ENCODE measurements at regions not wholly inside any gene's neighbourhood (a gene's known extent, or its start where the extent isn't known, plus 50 kb on each side); places are given as distances from the start of the nearest gene placed in this dataset.

DNA sequence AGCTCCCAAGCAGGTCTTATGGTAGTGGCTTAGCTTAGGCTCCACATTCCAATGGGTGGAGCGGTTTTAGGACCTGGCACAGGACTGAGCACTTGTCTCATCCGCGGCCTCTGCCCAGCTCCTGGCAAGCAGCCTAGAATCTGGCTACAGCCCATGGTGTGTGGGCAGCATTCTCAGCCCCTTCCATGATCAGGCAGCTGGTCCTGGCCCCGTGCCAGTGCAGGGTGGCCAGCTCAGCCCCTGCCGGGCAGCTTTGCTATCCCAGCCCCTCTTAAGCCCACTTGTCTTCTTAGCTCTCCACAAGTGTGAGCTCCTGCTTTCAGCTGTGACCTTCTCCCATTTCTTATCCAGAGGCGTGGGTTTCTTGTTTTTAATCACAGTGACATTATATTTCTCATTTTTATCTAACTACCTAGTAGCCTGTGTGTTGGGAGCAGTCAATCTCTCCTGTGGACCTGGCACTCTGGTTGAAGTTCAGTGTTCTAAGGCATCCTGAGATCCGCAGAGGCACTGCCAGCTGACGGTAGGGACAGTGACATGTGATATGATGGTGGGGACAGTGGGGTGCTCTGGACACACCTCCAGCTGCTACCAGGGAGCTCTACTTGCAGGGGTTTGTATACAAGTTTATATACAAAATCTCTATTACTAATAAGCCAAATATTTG, 84.5 kb upstream of the PRNP start:
- DNase-seq (ENCODE audit: low read depth in 4 of 4, low spot score in 3 of 4), result no peak

DNA sequence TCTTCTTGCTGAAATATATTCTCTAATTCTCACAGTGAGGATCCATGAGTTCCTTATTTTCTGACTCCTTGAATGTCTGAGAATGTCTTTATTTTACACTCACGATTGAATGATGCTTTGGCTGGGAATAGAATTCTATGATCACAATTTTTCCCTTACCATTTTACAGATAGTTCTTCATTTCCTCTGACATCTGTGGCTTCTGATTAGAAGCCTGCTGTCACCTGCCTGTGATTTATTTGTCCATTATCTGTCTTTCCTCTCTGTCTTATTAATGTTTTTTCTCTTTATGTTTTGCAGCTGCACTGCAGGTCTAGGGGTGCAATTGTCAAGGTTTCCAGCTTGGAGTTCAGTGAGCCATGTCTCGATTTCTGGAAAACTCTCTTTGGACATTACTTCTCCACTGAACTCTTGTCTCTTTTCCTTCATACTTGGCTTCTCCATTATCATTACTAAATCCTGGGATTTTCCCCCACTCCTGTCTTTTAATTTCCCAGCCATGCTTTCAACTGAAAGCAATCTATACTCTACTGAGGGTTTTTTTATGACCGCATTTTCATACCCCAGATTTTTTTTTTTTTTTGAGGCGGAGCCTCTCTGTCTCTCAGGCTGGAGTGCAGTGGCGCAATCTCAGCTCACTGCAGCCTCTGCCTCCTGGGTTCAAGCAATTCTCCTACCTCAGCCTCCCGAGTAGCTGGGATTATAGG, 85.8 kb upstream of the PRNP start:
- DNase-seq (ENCODE audit: low read depth in 4 of 4, low spot score in 3 of 4), result no peak

DNA sequence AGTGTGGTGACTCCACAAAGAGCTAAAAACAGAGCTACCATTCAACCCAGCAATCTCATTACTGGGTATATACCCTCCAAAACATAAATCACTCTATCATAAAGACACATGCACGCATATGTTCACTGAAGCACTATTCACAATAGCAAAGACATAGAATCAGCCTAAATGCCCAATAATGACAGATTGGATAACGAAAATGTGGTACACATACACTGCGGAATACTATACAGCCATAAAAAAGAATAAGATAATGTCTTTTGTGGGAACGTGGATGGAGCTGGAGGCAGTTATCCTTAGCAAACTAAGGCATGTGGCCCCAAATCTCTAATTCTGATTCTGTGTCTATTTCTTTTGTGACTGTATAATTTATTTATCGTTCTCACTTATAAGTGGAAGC, 89.0 kb upstream of the PRNP start:
- no peak for DNase-seq (ENCODE audit: low read depth in 4 of 4, low spot score in 3 of 4)

DNA sequence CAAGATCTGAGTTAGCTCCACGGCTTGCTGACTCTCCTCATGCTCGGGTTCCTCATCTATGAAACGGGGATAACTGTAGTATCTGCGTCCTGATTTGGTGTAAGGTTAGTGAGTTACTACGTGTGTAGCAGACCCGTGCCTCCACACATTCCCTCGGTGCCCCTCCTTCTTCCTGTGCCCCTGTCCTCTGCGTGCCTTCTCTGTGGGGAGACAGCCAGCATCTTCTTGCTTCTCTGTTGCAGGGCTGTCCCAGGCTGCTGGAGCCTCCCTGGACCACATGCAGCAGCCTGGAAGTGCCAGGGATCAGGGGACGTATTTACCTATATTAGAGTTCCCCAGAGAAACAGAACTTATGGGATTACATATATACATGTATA, 93.1 kb upstream of the PRNP start:
- no peak for DNase-seq (ENCODE audit: low read depth in 4 of 4, low spot score in 3 of 4)

DNA sequence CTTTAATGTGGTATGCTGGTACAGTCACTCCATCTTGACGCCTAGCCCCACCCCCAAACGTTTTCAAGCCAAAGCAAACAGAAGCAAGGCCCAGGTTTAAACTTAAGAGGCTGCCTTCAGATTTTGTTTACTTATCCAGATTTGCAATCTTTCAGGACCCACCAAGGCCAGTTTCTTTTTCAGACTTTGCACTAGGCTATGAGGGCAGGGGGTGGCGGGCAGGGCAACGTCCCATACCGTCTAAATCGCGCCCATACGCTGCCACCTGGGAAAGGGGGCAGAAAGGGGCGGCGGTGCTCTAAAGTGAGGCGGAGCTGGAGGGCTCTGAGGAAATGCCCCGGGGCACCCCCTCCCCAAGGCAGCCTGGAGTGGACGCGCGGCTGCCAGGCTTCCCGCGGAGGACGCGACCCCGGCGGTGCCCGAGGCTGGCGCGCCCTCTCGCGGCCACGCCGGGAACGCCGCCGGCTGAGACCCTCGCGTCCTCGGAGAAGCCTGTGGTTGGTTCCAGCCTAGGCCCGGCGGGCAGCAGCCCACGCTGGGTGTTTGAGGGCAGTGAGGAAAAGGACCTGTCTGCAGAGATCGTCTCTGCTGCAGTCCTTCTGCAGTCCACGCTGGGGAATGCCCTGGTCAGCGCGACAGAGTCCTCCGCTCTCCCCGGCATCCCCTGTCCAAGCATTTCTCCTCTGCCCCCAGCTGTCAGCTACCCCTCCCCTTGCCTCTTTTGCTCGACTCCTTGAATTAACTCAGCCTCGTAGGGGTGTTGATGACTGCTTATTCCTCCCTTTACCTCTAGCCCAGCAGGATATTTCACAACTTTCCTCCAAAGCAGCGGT, 93.7 kb upstream of the PRNP start:
- peak in 2 of 4 donors; percentile 37 to 47 for DNase-seq (ENCODE audit: low read depth in 4 of 4, low spot score in 3 of 4)

DNA sequence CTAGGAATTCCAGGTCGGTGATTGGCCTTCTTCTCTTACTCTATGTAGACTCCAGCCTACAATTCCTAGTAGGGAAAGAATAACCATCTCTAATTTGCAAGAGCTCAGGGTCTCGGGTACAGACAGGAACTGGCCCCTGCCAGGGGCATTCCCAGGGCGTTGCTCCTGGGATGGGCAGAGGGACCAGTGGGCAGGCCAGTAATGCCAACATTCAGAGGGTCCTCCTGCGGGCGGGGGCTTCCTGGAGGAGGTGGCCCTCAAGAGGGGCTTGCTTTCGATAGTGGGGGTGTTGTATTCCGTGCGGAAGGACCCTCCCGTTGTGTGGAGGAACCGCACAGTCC, 94.3 kb upstream of the PRNP start:
- DNase-seq (ENCODE audit: low read depth in 4 of 4, low spot score in 3 of 4), result no peak

DNA sequence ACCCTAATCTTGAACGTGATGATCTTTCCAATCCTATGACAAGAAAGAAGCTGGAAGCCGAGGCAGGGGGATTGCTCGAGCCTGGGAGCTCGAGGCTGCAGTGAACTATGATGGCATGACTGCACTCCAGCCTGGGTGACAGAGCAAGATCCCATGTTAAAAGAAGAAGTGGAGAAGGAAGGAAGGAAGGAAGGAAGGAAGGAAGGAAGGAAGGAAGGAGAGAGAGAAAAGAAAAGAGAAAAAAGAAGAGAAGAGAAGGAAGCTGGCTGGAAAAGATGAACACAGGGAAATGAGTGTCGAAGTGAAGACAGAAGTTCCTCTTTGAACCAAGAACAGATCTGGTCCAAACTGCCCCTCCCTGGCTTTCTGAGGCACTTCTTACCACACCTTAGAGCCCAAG, 100.5 kb upstream of the PRNP start:
- no peak for DNase-seq (ENCODE audit: low read depth in 4 of 4, low spot score in 3 of 4)

DNA sequence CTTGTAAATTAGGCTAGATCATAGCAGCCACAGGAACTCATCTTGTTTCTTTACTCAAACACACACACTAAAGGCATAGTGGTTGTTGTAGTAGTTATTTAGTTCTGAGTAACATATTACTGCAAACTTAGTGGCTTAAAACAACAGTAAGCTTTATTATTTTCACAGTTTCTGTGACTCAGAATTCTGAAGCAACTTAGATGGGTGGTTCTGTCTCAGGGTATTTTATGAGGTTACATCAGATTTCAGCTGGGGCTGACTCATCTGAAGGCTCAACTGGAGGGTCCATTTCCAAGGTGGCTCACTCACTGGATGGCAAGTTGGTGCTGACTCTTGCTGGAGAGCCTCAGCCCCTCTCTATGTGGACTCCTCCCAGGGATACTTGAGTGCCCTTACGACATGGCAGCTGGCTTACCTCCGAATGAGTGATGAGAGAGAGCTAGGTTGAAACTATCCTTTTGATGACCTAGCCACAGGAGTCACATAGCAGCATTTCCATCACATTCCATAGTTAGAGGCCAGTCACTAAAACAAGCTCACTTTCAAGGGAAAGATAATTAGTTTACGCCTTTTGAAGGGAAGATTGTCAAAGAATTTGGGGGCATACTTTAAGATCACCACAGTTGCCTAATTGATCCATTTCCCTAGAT, 101.0 kb upstream of the PRNP start:
- DNase-seq (ENCODE audit: low read depth in 4 of 4, low spot score in 3 of 4), result no peak

DNA sequence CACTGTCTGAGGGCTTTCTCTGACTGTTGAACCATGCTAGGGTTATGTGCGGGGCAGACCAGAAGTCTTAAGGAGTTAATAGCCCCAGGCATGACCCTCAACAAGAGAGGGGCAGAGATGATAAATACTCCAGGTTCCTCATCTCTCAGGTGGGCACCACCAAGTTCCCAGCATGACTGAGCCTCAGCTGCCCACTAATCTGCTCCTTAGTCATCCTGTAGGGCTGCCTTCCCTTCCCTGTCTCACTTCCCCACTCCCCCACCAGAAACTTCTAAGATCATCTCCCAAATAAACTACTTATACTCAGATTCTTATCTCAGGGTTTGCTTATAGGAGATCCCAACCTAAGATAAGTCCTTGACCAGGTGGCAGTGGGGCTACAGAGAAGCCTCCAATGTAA, 101.7 kb upstream of the PRNP start:
- DNase-seq (ENCODE audit: low read depth in 4 of 4, low spot score in 3 of 4), result no peak

DNA sequence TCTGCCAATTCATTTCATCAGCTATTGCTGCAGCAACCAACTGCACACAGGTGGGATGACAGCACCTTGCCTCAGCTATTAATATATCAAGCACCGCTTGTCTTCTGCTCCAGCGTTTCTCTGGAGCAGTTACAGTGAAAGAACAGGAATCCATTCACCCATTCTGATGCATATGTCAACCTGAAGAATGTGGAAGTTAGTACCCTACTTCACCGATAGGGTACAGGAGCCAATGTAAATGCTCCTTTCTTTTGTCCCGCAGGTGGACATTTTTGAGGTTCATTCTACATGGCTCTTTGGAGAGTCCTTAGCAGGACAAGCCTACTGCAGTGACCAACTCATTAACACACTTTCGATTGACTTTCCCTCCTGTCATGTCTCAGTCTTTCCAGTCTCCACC, 104.4 kb upstream of the PRNP start:
- no peak for DNase-seq (ENCODE audit: low read depth in 4 of 4, low spot score in 3 of 4)

DNA sequence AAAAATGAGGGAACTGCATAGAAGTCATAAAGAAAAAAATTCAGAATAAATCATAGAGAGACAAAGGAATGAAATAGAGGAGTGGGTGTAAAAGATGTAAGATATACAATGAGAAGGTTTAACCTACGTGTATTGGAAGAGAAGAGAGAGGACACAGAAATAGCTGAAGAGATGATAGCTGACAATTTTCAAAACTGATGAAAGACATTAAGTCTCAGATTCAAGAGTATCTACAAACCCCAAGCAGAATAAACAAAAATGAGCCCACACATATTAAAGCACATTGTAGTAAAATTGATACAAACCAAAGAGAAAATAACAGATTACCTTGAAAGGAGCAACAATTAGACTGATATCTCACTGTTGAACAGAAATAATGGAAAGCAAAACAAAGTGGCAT, 107.9 kb upstream of the PRNP start:
- DNase-seq (ENCODE audit: low read depth in 4 of 4, low spot score in 3 of 4), result no peak

DNA sequence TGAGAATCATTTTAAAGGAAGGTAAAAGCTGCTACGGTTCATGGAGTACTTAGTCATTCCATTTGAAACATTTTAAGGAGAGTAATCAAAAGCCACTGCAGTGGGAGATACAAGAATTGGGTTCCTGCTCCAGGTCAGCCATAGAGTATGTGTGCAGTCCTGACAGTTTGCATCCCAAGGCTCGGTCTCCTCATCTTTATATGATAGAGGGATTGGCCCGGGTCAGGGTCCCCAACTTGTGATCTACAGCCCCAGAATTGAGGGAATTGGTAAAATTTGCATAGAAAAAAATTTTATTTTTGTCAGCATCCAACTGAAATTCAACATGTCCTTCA, 111.9 kb upstream of the PRNP start:
- no peak for DNase-seq (ENCODE audit: low read depth in 4 of 4, low spot score in 3 of 4)

DNA sequence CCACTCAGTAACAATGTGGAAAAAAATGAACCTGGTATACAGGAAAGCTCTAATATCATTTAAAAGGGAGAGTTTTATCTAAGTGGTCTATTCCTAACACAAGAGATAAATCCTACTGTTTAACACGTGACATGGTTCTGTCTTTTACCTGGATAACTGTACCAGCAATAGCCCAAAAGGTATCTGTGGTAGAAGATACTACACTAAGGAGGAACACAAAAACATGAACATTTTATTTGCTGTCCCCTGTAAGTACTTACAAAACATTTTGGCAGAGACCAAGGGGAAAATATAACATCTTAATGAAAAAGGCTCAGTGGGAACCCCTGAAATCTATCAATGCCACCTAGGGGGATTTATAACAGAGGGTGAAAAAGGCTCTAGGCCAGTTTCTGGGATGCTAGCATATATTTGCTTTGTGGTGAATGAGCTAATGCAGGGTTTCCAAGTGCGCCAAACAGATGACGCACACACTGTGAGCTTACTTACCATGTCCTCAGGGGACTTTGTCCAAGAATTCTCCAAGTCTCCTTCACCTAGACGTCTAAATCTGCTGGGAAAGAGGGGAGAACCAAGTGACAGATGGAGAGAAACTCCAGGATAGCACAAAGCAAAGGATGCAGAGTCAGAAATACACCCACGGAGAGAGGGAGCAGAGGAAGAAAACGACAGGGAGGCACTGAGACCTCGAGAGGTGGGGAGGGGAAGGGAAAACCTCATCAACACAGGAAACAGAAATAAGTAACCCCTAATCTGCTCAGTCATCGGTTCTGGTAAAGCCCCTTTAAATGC, 112.5 kb upstream of the PRNP start:
- no peak for DNase-seq (ENCODE audit: low read depth in 4 of 4, low spot score in 3 of 4)

DNA sequence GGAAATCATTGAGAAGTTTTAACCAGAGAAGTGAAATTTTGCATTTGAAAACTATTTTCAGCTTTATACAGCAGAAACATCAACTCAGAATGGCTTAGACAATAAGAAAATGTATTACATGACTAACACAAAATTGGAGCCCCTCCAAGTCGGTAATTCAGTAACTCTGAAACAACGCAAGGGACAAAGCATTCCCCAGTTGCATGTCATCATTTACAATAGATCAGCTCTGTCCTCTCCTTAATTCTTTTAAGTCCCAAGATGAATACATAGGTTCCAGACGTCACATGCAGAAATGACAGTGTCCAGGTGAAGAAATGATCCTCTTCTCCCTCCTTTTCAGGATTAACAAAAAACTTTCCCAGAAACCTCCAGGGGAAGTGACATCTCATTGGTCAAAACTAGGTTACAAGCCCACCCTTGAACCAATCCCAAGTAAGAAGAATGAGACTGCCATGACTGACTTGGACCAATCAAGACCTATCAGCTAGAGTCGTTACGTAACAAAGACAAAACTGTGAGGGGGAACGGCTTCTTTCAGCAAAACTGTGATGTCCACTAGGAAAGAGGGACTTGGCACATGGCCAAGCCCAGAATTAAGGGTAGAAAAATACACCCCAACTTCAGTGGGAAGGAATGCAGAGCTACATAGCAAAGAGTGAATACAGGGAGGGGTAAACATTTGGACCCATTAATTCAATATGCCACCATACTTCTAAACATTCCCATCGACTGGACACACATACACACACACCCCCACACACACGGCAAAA, 114.3 kb upstream of the PRNP start:
- no peak for DNase-seq (ENCODE audit: low read depth in 4 of 4, low spot score in 3 of 4)

DNA sequence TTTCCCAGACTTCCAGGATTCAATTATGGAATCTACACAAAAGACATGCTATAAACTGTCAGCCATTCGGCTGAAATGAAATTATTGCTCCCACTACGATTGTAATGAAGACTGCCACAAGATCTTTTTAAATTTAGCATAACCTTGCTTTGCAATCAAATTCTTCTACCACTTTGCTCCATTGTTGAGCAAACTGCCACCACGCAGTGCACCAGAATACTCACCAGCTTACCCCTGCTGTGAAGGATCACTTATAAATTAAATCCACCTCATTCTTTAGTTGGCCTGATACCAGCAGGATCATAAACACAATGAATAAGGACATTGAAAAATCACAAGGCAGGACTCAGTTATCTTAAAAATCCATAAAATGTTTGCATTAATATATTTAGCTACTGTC, 116.4 kb upstream of the PRNP start:
- no peak for DNase-seq (ENCODE audit: low read depth in 4 of 4, low spot score in 3 of 4)

DNA sequence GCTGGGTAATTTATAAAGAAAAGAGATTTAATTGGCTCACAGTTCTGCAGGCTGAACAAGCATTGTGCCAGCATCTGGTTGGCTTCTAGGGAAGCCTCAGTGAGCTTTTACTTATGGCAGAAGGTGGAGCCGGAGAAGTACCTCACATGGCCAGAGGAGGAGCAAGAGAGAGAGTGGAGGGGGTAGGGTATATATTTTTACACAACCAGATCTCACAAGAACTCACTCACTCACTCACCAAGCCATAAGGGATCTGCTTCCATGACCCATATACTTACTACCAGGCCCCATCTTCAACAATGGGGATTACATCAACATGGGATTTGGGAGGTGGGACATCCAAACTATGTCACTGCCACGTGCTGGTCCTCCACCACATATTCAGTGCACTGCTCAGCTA, 117.2 kb upstream of the PRNP start:
- DNase-seq (ENCODE audit: low read depth in 4 of 4, low spot score in 3 of 4), result no peak

DNA sequence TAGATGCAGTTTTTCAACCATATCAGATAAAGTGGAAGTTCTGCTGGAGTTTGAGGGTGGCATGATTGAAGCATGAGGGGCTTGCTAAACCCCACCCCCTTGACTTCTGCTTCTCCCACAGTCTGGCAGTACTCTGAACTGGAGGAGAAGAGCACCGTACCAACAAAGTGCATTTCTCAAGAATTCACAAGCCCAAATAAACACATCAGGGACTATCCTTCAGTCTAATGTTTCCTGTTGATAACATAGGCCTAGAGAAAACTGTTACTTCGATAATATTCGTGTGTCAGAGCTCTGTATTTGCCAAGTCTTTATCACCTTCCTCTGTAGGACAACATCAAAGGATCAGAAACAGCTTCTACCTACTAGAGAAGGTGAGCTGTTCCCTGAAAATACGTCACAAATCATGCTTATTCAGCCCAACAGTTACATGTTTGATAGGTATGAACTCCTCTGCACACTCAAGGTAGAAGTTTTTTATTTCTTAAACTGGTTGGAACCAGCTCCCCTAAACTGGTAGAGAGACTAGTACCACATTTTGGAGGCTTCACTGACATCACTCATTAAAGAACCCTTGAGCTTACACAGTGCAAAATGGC, 117.8 kb upstream of the PRNP start:
- DNase-seq (ENCODE audit: low read depth in 4 of 4, low spot score in 3 of 4), result no peak

DNA sequence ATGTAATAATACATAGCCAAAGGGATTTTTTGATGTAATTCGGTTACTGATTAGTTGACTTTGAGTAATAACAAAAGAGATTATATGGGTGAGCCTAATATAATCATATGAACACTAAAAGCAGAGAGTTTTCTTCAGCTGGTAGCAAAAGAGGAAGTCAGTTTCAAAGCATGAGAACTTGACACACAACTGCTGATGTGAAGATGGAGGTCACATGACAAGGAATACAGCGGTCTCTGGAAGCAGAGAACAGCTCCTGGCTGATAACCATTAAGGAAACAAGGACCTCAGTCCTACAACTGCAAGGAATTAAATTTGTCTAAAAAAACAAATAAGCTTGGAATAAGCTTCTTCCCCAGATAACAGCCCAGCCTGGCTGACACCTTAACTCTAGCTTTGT, 119.1 kb upstream of the PRNP start:
- DNase-seq (ENCODE audit: low read depth in 4 of 4, low spot score in 3 of 4), result no peak

DNA sequence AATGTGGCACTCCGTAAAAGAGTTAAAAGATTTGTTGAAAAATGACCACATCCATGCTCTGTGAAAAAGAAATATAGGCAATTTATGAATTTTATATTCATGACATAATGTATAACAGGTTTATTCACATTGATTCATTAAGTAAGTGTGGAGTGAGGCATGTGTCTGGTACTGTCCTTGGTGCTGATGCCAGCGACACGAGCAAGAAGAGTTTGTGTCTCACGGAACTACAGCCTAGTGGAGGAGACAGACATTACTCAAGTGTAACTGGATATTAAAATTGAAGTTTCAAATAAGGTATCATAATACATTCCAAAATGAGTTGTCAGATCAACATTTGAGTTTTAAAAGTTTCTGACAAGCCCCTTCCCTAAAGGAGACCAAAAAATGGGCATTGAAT, 122.7 kb upstream of the PRNP start:
- peak; percentile 16 to 39 (median 26) for DNase-seq (ENCODE audit: low read depth in 4 of 4, low spot score in 3 of 4)

DNA sequence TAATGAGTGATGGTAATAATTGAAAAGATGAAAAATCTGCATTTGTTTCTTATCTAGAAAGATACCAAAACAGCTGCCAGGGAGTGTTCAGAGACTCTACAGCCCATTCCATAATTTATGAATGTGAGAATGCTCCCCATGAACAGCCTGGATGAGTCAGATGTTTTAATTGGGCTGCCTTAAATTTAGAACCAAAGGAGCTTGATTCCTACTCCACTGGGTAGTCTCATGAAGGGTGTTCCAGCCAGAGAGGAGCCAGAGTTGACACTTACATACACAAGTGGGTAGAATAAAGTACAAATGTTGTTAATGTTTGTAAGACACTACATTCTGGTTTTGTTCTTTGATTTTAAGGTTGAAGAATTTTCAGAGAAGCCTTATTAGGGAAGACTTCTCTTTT, 123.2 kb upstream of the PRNP start:
- no peak for DNase-seq (ENCODE audit: low read depth in 4 of 4, low spot score in 3 of 4)
